ENCODE measurements at regions not wholly inside any gene's neighbourhood (a gene's known extent, or its start where the extent isn't known, plus 50 kb on each side); places are given as distances from the start of the nearest gene placed in this dataset.

- no peak for DNase-seq
- H3K27ac ChIP-seq: peak overlapping the region; percentile 82 to 91 (median 87)
- no peak overlapping the region for H3K4me3 ChIP-seq
- WGBS, 2 donors: 45 to 55% methylated on average over 8 of the region's 8 CpGs
- H3K36me3 ChIP-seq: peaks cover 0 to 4% (median 0%) of the 10 kb centered on the region in 4 donors
- no peak for ATAC-seq (ENCODE audit: low FRiP score in 2 of 2)
- H3K4me1 ChIP-seq: peaks cover 73 to 92% (median 80%) of the 10 kb centered on the region in 4 donors
- no peaks in the 10 kb centered on the region for H3K27me3 ChIP-seq
- no peaks in the 10 kb centered on the region for H3K9me3 ChIP-seq
- TF ChIP-seq POLR2AphosphoS5 (IDR thresholded peaks at IDR 0.05): no peak
- TF ChIP-seq EP300 (IDR thresholded peaks at IDR 0.05): no peak
- no peak for TF ChIP-seq POLR2A (IDR thresholded peaks at IDR 0.05)
- TF ChIP-seq CTCF (IDR thresholded peaks at IDR 0.05): no peak
Measured at GRCh38 chr1:21341022-21341421, 50.8 kb upstream of the ECE1 start.

- 73 to 77% methylated on average over 12 to 13 of the region's 13 CpGs for WGBS, 2 donors
- DNase-seq (peak in 1 of 2 donors; percentile 54), ATAC-seq (ENCODE audit: low FRiP score in 2 of 2) (no peak)
- Histone ChIP-seq H3K27ac (peak overlapping the region; percentile 81 to 91 (median 87)), H3K9me3 (no peaks in the 10 kb centered on the region), H3K4me1 (peaks cover 77 to 96% (median 84%) of the 10 kb centered on the region in 4 donors), H3K36me3 (peaks cover 0 to 4% (median 0%) of the 10 kb centered on the region in 4 donors), H3K4me3 (no peak overlapping the region), H3K27me3 (no peaks in the 10 kb centered on the region)
- TF ChIP-seq EP300 (IDR thresholded peaks at IDR 0.05): no peak
- TF ChIP-seq POLR2A (IDR thresholded peaks at IDR 0.05): no peak
Measured at GRCh38 chr1:21340230-21340945, 50.1 kb upstream of the ECE1 start.
